ENCODE measurements at regions not wholly inside any gene's neighbourhood (a gene's known extent, or its start where the extent isn't known, plus 50 kb on each side); places are given as distances from the start of the nearest gene placed in this dataset.

GRCh38 chr15:97661796-97662195 is 298.7 kb upstream of the ARRDC4 start:
- no peak for DNase-seq

- DNase-seq, result no peak
These were observed 287.9 kb upstream of the ARRDC4 start for GRCh38 chr15:97672586-97672985.

GRCh38 chr15:97678656-97679055 is 281.8 kb upstream of the ARRDC4 start:
- no peak for DNase-seq

GRCh38 chr15:97679106-97679688 is 281.3 kb upstream of the ARRDC4 start:
- DNase-seq, result no peak

GRCh38 chr15:97680606-97681220 is 279.8 kb upstream of the ARRDC4 start:
- DNase-seq, result no peak

- DNase-seq, result no peak
These were observed 276.7 kb upstream of the ARRDC4 start for GRCh38 chr15:97683831-97684230.

- no peak for DNase-seq
These were observed 276.3 kb upstream of the ARRDC4 start for GRCh38 chr15:97684249-97684648.

- no peak for DNase-seq
These were observed 274.2 kb upstream of the ARRDC4 start for GRCh38 chr15:97686324-97686723.

- DNase-seq, result no peak
These were observed 272.8 kb upstream of the ARRDC4 start for GRCh38 chr15:97687654-97688053.

GRCh38 chr15:97688177-97688576 is 272.3 kb upstream of the ARRDC4 start:
- no peak for DNase-seq

GRCh38 chr15:97688886-97689285 is 271.6 kb upstream of the ARRDC4 start:
- no peak for DNase-seq

GRCh38 chr15:97691078-97691477 is 269.4 kb upstream of the ARRDC4 start:
- no peak for DNase-seq

- DNase-seq, result no peak
These were observed 268.7 kb upstream of the ARRDC4 start for GRCh38 chr15:97691799-97692198.

- no peak for DNase-seq
These were observed 268.0 kb upstream of the ARRDC4 start for GRCh38 chr15:97692301-97693015.

GRCh38 chr15:97694456-97694855 is 266.0 kb upstream of the ARRDC4 start:
- no peak for DNase-seq

GRCh38 chr15:97703400-97703799 is 257.1 kb upstream of the ARRDC4 start:
- no peak for DNase-seq

GRCh38 chr15:97706059-97706458 is 254.4 kb upstream of the ARRDC4 start:
- DNase-seq, result no peak

GRCh38 chr15:97708252-97708651 is 252.3 kb upstream of the ARRDC4 start:
- DNase-seq, result no peak

GRCh38 chr15:97712530-97712929 is 248.0 kb upstream of the ARRDC4 start:
- DNase-seq, result no peak

GRCh38 chr15:97717806-97718205 is 242.7 kb upstream of the ARRDC4 start:
- DNase-seq, result no peak

- DNase-seq, result no peak
These were observed 242.0 kb upstream of the ARRDC4 start for GRCh38 chr15:97718509-97718908.

GRCh38 chr15:97728791-97729190 is 231.7 kb upstream of the ARRDC4 start:
- no peak for DNase-seq

GRCh38 chr15:97729270-97729669 is 231.2 kb upstream of the ARRDC4 start:
- DNase-seq, result no peak

GRCh38 chr15:97730315-97730714 is 230.2 kb upstream of the ARRDC4 start:
- no peak for DNase-seq

- no peak for DNase-seq
These were observed 228.6 kb upstream of the ARRDC4 start for GRCh38 chr15:97731859-97732258.

Data from NCI-H1048 (cell line).